ENCODE measurements at regions not wholly inside any gene's neighbourhood (a gene's known extent, or its start where the extent isn't known, plus 50 kb on each side); places are given as distances from the start of the nearest gene placed in this dataset.

- Histone ChIP-seq H3K27me3 (ENCODE audit: control insufficient read depth, insufficient read depth, low read length) (no peaks in the 10 kb centered on the region), H3K36me3 (ENCODE audit: control insufficient read depth, insufficient read depth, low read length) (no peaks in the 10 kb centered on the region), H3K4me3 (ENCODE audit: low read depth, low read length) (no peak overlapping the region)
- DNase-seq (ENCODE audit: low read depth), result no peak
- TF ChIP-seq CTCF (IDR thresholded peaks at IDR 0.05; ENCODE audit: insufficient read depth, low read length, poor library complexity, severe bottlenecking), result no peak
These were observed 52.0 kb upstream of the LAMA1 start for GRCh38 chr18:7169601-7170000.

- Histone ChIP-seq H3K4me3 (ENCODE audit: low read depth, low read length) (no peak overlapping the region), H3K36me3 (ENCODE audit: control insufficient read depth, insufficient read depth, low read length) (no peaks in the 10 kb centered on the region), H3K27me3 (ENCODE audit: control insufficient read depth, insufficient read depth, low read length) (no peaks in the 10 kb centered on the region)
- no peak for TF ChIP-seq CTCF (IDR thresholded peaks at IDR 0.05; ENCODE audit: insufficient read depth, low read length, poor library complexity, severe bottlenecking)
- no peak for DNase-seq (ENCODE audit: low read depth)
These were observed 50.8 kb upstream of the LAMA1 start for GRCh38 chr18:7168408-7168807.

All from kidney epithelial cell (primary cell).